Endothelial cell of umbilical vein (primary cell): ENCODE measurements at regions not wholly inside any gene's neighbourhood (a gene's known extent, or its start where the extent isn't known, plus 50 kb on each side); places are given as distances from the start of the nearest gene placed in this dataset.

Source experiments
- BruUV-seq: library from RNA; stranded (reverse); fragments of 400-500 nt; replicated peaks from 2 replicates; lab custom pipeline; 2021; lab: Mats Ljungman, UMichigan
- CTCF ChIA-PET: fragments of 300-600, 350-600 bp; sonication (Branson Sonifier 250); formaldehyde crosslinking; loops from one replicate; lab custom pipeline; 2021; ENCODE audit warnings: antibody characterized with exemption, inconsistent platforms; lab: Charles Lee
- POLR2A ChIA-PET: fragments of 300-600, 350-600 bp; sonication (Branson Sonifier 250); formaldehyde crosslinking; loops from one replicate; lab custom pipeline; 2021; ENCODE audit warnings: antibody characterized with exemption, inconsistent platforms; lab: Charles Lee
- DNase-seq: peaks from one replicate; pipeline ENCODE4 v3.0.0-alpha.2; 2011; ENCODE audit warnings: low read depth, low spot score
- FAIRE-seq: peaks from 2 replicates; lab custom pipeline; 2011; peaks lifted over from hg19 to GRCh38; lab: Jason Lieb, UNC
- H2AFZ ChIP-seq: 2 replicates; pipeline ENCODE4 v1.6.0; 2012; ENCODE audit warnings: low read depth, low read length, control low read depth, inconsistent platforms
- H3K27ac ChIP-seq: 2 replicates; pipeline ENCODE4 v1.5.1; 2011; ENCODE audit warnings: low read depth, mild to moderate bottlenecking, control low read depth, low read length, moderate library complexity; ENCODE audit not compliant: insufficient read depth
- H3K27me3 ChIP-seq, 2 experiments: 2 replicates each; pipeline versions ENCODE4 v1.6.0 to v1.6.1; 2011; ENCODE audit warnings: low read length in 2 of 2, mixed read lengths in 1 of 2; ENCODE audit not compliant: control insufficient read depth in 2 of 2, insufficient read depth in 2 of 2
- H3K36me3 ChIP-seq, 2 experiments: 2 replicates in 1 of 2; 3 replicates in 1 of 2; pipeline ENCODE4 v1.5.1; 2011; ENCODE audit warnings: low read length in 2 of 2, mild to moderate bottlenecking in 1 of 2, moderate library complexity in 1 of 2; ENCODE audit not compliant: control insufficient read depth in 2 of 2, insufficient read depth in 2 of 2; ENCODE audit errors: extremely low read depth in 1 of 2
- H3K4me1 ChIP-seq: 3 replicates; pipeline ENCODE4 v1.5.1; 2011; ENCODE audit warnings: mild to moderate bottlenecking, low read length; ENCODE audit not compliant: control insufficient read depth, insufficient read depth; ENCODE audit errors: extremely low read depth
- H3K4me2 ChIP-seq: 2 replicates; pipeline ENCODE4 v1.6.1; 2011; ENCODE audit warnings: low read length, control low read depth, mixed read lengths; ENCODE audit not compliant: insufficient read depth
- H3K4me3 ChIP-seq, 3 experiments: fragments of 200-600 bp in 1 of 3; sonication (generic), shearing (Covaris generic) in 1 of 3; replicated peaks in 1 of 3; 2 replicates each; pipeline ENCODE4 v1.5.1; 2011 to 2016; ENCODE audit warnings: control low read depth in 3 of 3, low read length in 3 of 3, mild to moderate bottlenecking in 2 of 3, inconsistent platforms in 1 of 3, low read depth in 1 of 3, moderate library complexity in 1 of 3; ENCODE audit not compliant: insufficient read depth in 1 of 3
- H3K79me2 ChIP-seq: 2 replicates; pipeline ENCODE4 v1.6.0; 2012; ENCODE audit warnings: low read length, inconsistent platforms; ENCODE audit not compliant: control insufficient read depth, insufficient read depth
- H3K9ac ChIP-seq: replicated peaks from 2 replicates; pipeline ENCODE3; 2011; ENCODE audit warnings: low read length, control low read depth; ENCODE audit not compliant: insufficient read depth; ENCODE audit errors: extremely low read depth
- H3K9me1 ChIP-seq: replicated peaks from 3 replicates; pipeline ENCODE4 v1.6.0; 2011; ENCODE audit warnings: mild to moderate bottlenecking, low read length; ENCODE audit not compliant: control insufficient read depth, insufficient read depth; ENCODE audit errors: extremely low read depth
- H3K9me3 ChIP-seq: replicated peaks from 2 replicates; pipeline ENCODE4 v1.5.1; 2012; ENCODE audit warnings: low read length, inconsistent platforms; ENCODE audit not compliant: control insufficient read depth, insufficient read depth
- H4K20me1 ChIP-seq: replicated peaks from 2 replicates; pipeline ENCODE3; 2011; ENCODE audit warnings: mild to moderate bottlenecking, low read length; ENCODE audit not compliant: control insufficient read depth, insufficient read depth; ENCODE audit errors: extremely low read depth
- CTCF ChIP-seq, 2 donors: IDR thresholded peaks; 1 replicate in 1 of 2; 2 replicates in 1 of 2; pipeline ENCODE4 v1.5.1; 2011; ENCODE audit warnings: low read length in 2 of 2, mild to moderate bottlenecking in 2 of 2, moderate library complexity in 2 of 2, control low read depth in 1 of 2, inconsistent platforms in 1 of 2, low read depth in 1 of 2; ENCODE audit not compliant: insufficient read depth in 1 of 2; ENCODE audit errors: extremely low read depth in 1 of 2
- EZH2 ChIP-seq: IDR thresholded peaks from 2 replicates; pipeline ENCODE4 v1.6.1; 2012; ENCODE audit warnings: borderline replicate concordance, low read depth, mild to moderate bottlenecking, moderate library complexity, low read length, inconsistent platforms; ENCODE audit not compliant: severe bottlenecking
- FOS ChIP-seq: IDR thresholded peaks from 2 replicates; pipeline ENCODE4 v1.6.1; 2011; ENCODE audit warnings: mild to moderate bottlenecking, low read length, moderate library complexity, borderline replicate concordance; ENCODE audit not compliant: insufficient read depth
- GATA2 ChIP-seq: IDR thresholded peaks from 2 replicates; pipeline ENCODE4 v1.7.0; 2011; ENCODE audit warnings: low read depth, mild to moderate bottlenecking, moderate library complexity, mixed read lengths, low read length; ENCODE audit not compliant: insufficient read length, insufficient read depth
- JUN ChIP-seq: IDR thresholded peaks from 2 replicates; pipeline ENCODE4 v1.6.1; 2011; ENCODE audit warnings: borderline replicate concordance, low read depth; ENCODE audit not compliant: insufficient read length, insufficient read depth
- MYC ChIP-seq: IDR thresholded peaks from one replicate; pipeline ENCODE4 v1.6.1; 2011; ENCODE audit warnings: mild to moderate bottlenecking, low read depth, low read length
- POLR2A ChIP-seq: IDR thresholded peaks from 2 replicates; pipeline ENCODE4 v1.6.1; 2012; ENCODE audit warnings: low read depth, mild to moderate bottlenecking, control low read depth, low read length
- POLR2AphosphoS5 ChIP-seq: IDR thresholded peaks from 2 replicates; pipeline ENCODE4 v1.6.1; 2012; ENCODE audit warnings: low read depth, mild to moderate bottlenecking, control low read depth, low read length, moderate library complexity; ENCODE audit not compliant: insufficient read depth
- dilution Hi-C: fragments of 300-500 bp; cut with MboI; formaldehyde crosslinking; loops from one replicate; pipeline ENCODE4 v1.15.0; 2019; ENCODE audit warnings: low sequenced_read_pairs; ENCODE audit not compliant: extremely low pct_ligation_motif_present
- intact Hi-C: fragments of 100-400 bp; cut with micrococcal nuclease; formaldehyde crosslinking; loops from one replicate; pipeline ENCODE4 v1.10.0; 2022
- TF ChIP-seq, protein P1 (sequence below): IDR thresholded peaks from 2 replicates; pipeline ENCODE4 v1.6.1; 2011; ENCODE audit not compliant: insufficient read depth, insufficient read length

DNA sequence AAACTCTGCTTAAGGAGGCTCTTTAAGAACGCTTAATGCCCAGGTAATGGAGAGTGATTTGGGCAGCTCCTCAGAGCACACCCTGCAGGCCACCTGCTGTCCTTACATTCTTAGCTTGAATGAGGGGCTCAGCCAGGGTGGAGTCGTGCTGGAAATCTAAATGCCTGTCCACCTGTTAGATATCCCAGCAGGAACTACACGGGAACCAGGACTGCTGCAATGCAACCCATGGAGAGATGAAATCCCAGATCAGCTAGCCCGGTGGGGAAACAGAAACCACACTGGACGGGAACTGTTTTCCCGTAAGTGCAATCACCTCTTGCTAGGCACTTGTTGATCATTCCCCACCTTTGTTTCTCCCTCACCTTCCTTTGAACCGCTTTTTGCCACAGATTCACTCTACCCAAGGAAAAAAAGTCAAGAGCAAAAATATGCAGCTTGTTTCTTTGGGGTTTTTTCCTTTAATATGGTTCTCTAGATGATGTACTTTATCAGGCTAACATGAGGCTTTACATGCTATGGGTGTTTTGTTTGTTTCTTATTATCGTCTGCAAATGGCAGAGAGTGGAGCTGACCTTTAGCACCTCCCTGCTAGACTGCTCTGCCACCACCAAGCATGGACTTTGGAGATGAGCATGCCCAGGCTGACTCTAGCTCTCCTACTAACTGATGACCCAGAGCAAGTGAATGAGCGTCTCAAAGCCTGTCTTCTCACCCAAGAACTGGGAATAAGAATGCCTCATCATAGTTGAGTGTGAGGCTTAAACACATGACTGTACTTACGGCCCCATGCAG lies 125.9 kb upstream of the TNFAIP3 start:
- H3K27ac ChIP-seq, result no peak overlapping the region
- no peaks in the 10 kb centered on the region for H4K20me1 ChIP-seq
- no peak overlapping the region for H3K4me2 ChIP-seq
- no peak overlapping the region for H3K4me3 ChIP-seq
- no peak overlapping the region for H3K9ac ChIP-seq
- no peaks in the 10 kb centered on the region for H3K79me2 ChIP-seq
- H3K27me3 ChIP-seq, result no peaks in the 10 kb centered on the region
- intact Hi-C loops, result no loop called here
- DNase-seq (no peak), FAIRE-seq (no peak)
- no peaks in the 10 kb centered on the region for H3K9me1 ChIP-seq
- H3K4me1 ChIP-seq, result no peaks in the 10 kb centered on the region
- TF ChIP-seq CTCF (IDR thresholded peaks at IDR 0.05; ENCODE audit: extremely low read depth in 1 of 2, insufficient read depth in 1 of 2, low read depth in 1 of 2, low read length in 2 of 2) (no peak), POLR2A (no peak), POLR2AphosphoS5 (no peak), EZH2 (no peak), JUN (no peak), GATA2 (no peak), MYC (no peak), FOS (no peak)
- TF ChIP-seq, protein P1, sequence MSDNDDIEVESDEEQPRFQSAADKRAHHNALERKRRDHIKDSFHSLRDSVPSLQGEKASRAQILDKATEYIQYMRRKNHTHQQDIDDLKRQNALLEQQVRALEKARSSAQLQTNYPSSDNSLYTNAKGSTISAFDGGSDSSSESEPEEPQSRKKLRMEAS, result no peak
- no peaks in the 10 kb centered on the region for H3K9me3 ChIP-seq
- H3K36me3 ChIP-seq, result no peaks in the 10 kb centered on the region
- ChIA-PET POLR2A (no interaction called here), CTCF (interaction anchor here (1.0 to 1.2 kb wide), 4 partner anchors 9 to 126 kb away, joined by 3 to 4 read pairs (median 4); partner anchors contain the start of gene TNFAIP3)
- dilution Hi-C loops, result loop anchor here (25.0 kb wide), 1 partner anchor 196 kb away; no protein-coding TSS in a partner anchor
- no TSS peak for BruUV-seq
- H2AFZ ChIP-seq, result no peak overlapping the region
